WTC11 (cell line): ENCODE measurements at regions not wholly inside any gene's neighbourhood (a gene's known extent, or its start where the extent isn't known, plus 50 kb on each side); places are given as distances from the start of the nearest gene placed in this dataset.

ENCODE experiments used
- ATF1 ChIP-seq: sonication (generic); formaldehyde crosslinking; IDR thresholded peaks from 2 replicates; pipeline ENCODE4 v1.8.1; 2023; ENCODE audit warnings: mild to moderate bottlenecking, moderate library complexity, missing genetic modification reagents
- JAZF1 ChIP-seq: fragments of 250-450 bp; sonication (Bioruptor Pico); IDR thresholded peaks from 2 replicates; pipeline ENCODE4 v1.9.0; 2021; ENCODE audit warnings: moderate library complexity, mild to moderate bottlenecking, inconsistent platforms
- NR1H2 ChIP-seq: sonication (generic); formaldehyde crosslinking; IDR thresholded peaks from 2 replicates; pipeline ENCODE4 v1.9.0; 2021; ENCODE audit warnings: mild to moderate bottlenecking, moderate library complexity, missing genetic modification reagents
- ZNF317 ChIP-seq: sonication (generic); formaldehyde crosslinking; IDR thresholded peaks from 2 replicates; pipeline ENCODE4 v1.8.1; 2023; ENCODE audit warnings: low read depth, mild to moderate bottlenecking, moderate library complexity, missing genetic modification reagents, borderline replicate concordance
- TF ChIP-seq, protein P1 (sequence below): sonication (generic); formaldehyde crosslinking; IDR thresholded peaks from 2 replicates; pipeline ENCODE4 v1.8.0; 2023; ENCODE audit warnings: mild to moderate bottlenecking, missing genetic modification reagents
- TF ChIP-seq, protein P2 (sequence below): sonication (generic); formaldehyde crosslinking; IDR thresholded peaks from 2 replicates; pipeline ENCODE4 v1.8.0; 2022; ENCODE audit warnings: mild to moderate bottlenecking, missing genetic modification reagents

- TF ChIP-seq, protein P1, sequence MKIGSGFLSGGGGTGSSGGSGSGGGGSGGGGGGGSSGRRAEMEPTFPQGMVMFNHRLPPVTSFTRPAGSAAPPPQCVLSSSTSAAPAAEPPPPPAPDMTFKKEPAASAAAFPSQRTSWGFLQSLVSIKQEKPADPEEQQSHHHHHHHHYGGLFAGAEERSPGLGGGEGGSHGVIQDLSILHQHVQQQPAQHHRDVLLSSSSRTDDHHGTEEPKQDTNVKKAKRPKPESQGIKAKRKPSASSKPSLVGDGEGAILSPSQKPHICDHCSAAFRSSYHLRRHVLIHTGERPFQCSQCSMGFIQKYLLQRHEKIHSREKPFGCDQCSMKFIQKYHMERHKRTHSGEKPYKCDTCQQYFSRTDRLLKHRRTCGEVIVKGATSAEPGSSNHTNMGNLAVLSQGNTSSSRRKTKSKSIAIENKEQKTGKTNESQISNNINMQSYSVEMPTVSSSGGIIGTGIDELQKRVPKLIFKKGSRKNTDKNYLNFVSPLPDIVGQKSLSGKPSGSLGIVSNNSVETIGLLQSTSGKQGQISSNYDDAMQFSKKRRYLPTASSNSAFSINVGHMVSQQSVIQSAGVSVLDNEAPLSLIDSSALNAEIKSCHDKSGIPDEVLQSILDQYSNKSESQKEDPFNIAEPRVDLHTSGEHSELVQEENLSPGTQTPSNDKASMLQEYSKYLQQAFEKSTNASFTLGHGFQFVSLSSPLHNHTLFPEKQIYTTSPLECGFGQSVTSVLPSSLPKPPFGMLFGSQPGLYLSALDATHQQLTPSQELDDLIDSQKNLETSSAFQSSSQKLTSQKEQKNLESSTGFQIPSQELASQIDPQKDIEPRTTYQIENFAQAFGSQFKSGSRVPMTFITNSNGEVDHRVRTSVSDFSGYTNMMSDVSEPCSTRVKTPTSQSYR (CRISPR knock-in tag) = no peak
- TF ChIP-seq NR1H2 (CRISPR knock-in tag) (no peak), ATF1 (CRISPR knock-in tag) (no peak), JAZF1 (CRISPR knock-in tag) (no peak), ZNF317 (CRISPR knock-in tag) (no peak)
- TF ChIP-seq, protein P2, sequence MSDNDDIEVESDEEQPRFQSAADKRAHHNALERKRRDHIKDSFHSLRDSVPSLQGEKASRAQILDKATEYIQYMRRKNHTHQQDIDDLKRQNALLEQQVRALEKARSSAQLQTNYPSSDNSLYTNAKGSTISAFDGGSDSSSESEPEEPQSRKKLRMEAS = no peak
Observed at GRCh38 chr10:121648059-121648458, 49.8 kb upstream of the FGFR2 start (continued).
